Progenitor cell of endocrine pancreas (in vitro differentiated cells): ENCODE measurements at regions not wholly inside any gene's neighbourhood (a gene's known extent, or its start where the extent isn't known, plus 50 kb on each side); places are given as distances from the start of the nearest gene placed in this dataset.

Experiments
- DNase-seq: peaks from one replicate; pipeline ENCODE4 v3.0.0; 2021; ENCODE audit warnings: low spot score; ENCODE audit not compliant: unreplicated experiment
- H3K27ac Mint-ChIP-seq: 2 replicates; pipeline ENCODE4 v1.8.0; 2021; ENCODE audit warnings: mild to moderate bottlenecking, moderate library complexity, mixed read lengths
- H3K27me3 Mint-ChIP-seq: 2 replicates; pipeline ENCODE4 v1.8.0; 2021; ENCODE audit warnings: mixed read lengths
- H3K36me3 Mint-ChIP-seq: 2 replicates; pipeline ENCODE4 v1.8.0; 2022; ENCODE audit warnings: mixed read lengths; ENCODE audit not compliant: insufficient read depth
- H3K4me1 Mint-ChIP-seq: 2 replicates; pipeline ENCODE4 v1.8.0; 2021; ENCODE audit warnings: low read depth, mixed read lengths
- H3K4me3 Mint-ChIP-seq: 2 replicates; pipeline ENCODE4 v1.8.0; 2021; ENCODE audit warnings: low read depth, mild to moderate bottlenecking, moderate library complexity, mixed read lengths
- H3K9me3 Mint-ChIP-seq: 2 replicates; pipeline ENCODE4 v1.8.0; 2021; ENCODE audit warnings: low read depth, mixed read lengths
- CTCF ChIP-seq: fragments of 200-600 bp; sonication (generic); IDR thresholded peaks from one replicate; pipeline ENCODE4 v1.5.0; 2021; ENCODE audit warnings: antibody characterized with exemption, mild to moderate bottlenecking; ENCODE audit not compliant: unreplicated experiment

GRCh38 chr9:103977163-103977562 lies 116.9 kb upstream of the SMC2 start:
- Mint-ChIP-seq H3K9me3 (peaks cover 3% of the 10 kb centered on the region), H3K4me3 (no peak overlapping the region), H3K27me3 (no peaks in the 10 kb centered on the region), H3K36me3 (no peaks in the 10 kb centered on the region), H3K4me1 (no peaks in the 10 kb centered on the region), H3K27ac (no peak overlapping the region)
- DNase-seq = no peak
- TF ChIP-seq CTCF = no peak

- no peak for DNase-seq
- Mint-ChIP-seq H3K9me3 (no peaks in the 10 kb centered on the region), H3K4me3 (no peak overlapping the region), H3K27ac (no peak overlapping the region), H3K4me1 (no peaks in the 10 kb centered on the region), H3K27me3 (no peaks in the 10 kb centered on the region), H3K36me3 (no peaks in the 10 kb centered on the region)
- no peak for TF ChIP-seq CTCF
These were observed 115.7 kb upstream of the SMC2 start for GRCh38 chr9:103978396-103978795.

- no peaks in the 10 kb centered on the region for H3K4me1 Mint-ChIP-seq
- no peak for DNase-seq
- H3K27ac Mint-ChIP-seq = no peak overlapping the region
- H3K36me3 Mint-ChIP-seq = no peaks in the 10 kb centered on the region
- no peak overlapping the region for H3K4me3 Mint-ChIP-seq
- peaks cover 4% of the 10 kb centered on the region for H3K9me3 Mint-ChIP-seq
- H3K27me3 Mint-ChIP-seq = no peaks in the 10 kb centered on the region
- TF ChIP-seq CTCF = no peak
These were observed 112.2 kb upstream of the SMC2 start for GRCh38 chr9:103981912-103982311.

GRCh38 chr9:103985077-103985476 lies 109.0 kb upstream of the SMC2 start:
- TF ChIP-seq CTCF = no peak
- no peaks in the 10 kb centered on the region for H3K27me3 Mint-ChIP-seq
- no peaks in the 10 kb centered on the region for H3K4me1 Mint-ChIP-seq
- no peak overlapping the region for H3K27ac Mint-ChIP-seq
- peaks cover 4% of the 10 kb centered on the region for H3K9me3 Mint-ChIP-seq
- no peaks in the 10 kb centered on the region for H3K36me3 Mint-ChIP-seq
- H3K4me3 Mint-ChIP-seq = no peak overlapping the region
- DNase-seq = no peak

GRCh38 chr9:103988821-103989220 lies 105.3 kb upstream of the SMC2 start:
- Mint-ChIP-seq H3K27me3 (no peaks in the 10 kb centered on the region), H3K9me3 (peaks cover 4% of the 10 kb centered on the region), H3K4me3 (no peak overlapping the region), H3K27ac (no peak overlapping the region), H3K4me1 (no peaks in the 10 kb centered on the region), H3K36me3 (no peaks in the 10 kb centered on the region)
- DNase-seq = no peak
- TF ChIP-seq CTCF = no peak
